HG03565 (cell line): ENCODE measurements at regions not wholly inside any gene's neighbourhood (a gene's known extent, or its start where the extent isn't known, plus 50 kb on each side); places are given as distances from the start of the nearest gene placed in this dataset.
"Not testable (repeated sequence)": the region's sequence is repeated elsewhere in the genome, so short reads cannot be mapped to it uniquely, and the experiment has no call there.

Experiments used
- ATAC-seq: cut with Tn5 transposase; IDR thresholded peaks from one replicate; pipeline ENCODE4 v1.9.1; 2021; ENCODE audit warnings: mild to moderate bottlenecking, moderate library complexity; ENCODE audit not compliant: unreplicated experiment

DNA sequence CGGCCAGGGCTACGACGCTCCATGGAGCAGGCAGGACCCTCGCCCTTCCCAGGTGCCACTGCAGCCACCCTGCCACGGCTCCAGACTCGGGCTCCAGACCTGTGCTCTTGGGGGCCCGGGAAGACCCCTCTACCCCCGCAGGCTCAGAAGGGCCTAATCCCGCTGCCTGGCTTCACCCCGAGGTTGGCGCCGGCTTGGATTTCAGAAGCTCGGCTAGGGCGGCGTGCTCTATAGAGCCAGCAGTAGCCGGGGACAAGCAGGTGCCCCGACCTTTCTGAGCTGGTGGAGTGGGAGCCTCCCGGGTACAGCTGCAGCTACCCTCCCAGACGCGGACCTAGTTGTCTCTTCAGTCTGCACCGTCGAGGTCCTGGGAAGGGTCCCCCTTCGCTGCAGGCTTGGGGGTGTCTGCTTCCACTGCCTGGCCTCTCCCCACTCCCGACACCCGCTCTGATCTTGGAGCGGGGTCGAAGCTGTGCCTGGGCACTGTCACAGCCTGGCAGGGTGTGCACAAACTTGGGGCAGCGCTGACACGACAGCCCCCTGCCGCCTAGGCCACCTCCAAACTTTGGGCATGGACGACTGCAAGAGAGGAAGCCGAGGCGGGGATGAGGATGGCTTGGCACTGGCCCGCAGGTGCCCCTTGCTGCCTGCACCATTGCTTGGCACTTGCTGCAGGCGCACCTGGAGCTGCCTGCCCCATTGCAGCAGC lies 1366.1 kb upstream of the CDH9 start:
- no peak for ATAC-seq

- no peak for ATAC-seq
These were observed 1365.5 kb upstream of the CDH9 start for GRCh38 chr5:28403846-28404245.

GRCh38 chr5:28402590-28403301 lies 1364.4 kb upstream of the CDH9 start:
- no peak for ATAC-seq

GRCh38 chr5:28400076-28400475 lies 1361.7 kb upstream of the CDH9 start:
- ATAC-seq, result no peak

- no peak for ATAC-seq
These were observed 1360.8 kb upstream of the CDH9 start for GRCh38 chr5:28399211-28399610.

DNA sequence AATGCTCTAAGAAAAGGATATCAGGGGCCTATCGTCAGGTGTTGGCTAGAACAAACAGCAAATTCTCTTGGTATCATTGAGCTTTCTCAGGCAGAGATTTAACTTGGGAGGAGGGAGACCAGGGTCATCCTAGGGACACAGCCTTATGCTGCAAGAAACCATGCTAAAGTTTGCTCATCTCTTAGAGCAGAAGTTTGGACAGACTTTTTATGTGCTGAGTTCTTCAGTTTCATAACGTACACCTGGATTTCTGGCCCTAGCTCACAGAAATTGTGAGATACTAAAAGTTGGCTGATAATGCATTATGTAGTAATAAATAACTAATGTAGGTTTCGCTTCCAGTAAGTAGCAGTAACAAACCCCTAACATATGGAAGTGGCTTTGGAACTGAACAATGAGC lies 1359.8 kb upstream of the CDH9 start:
- ATAC-seq, result no peak

- ATAC-seq, result no peak
These were observed 1359.1 kb upstream of the CDH9 start for GRCh38 chr5:28397502-28397941.

- no peak for ATAC-seq
These were observed 1352.9 kb upstream of the CDH9 start for GRCh38 chr5:28391277-28391676.

DNA sequence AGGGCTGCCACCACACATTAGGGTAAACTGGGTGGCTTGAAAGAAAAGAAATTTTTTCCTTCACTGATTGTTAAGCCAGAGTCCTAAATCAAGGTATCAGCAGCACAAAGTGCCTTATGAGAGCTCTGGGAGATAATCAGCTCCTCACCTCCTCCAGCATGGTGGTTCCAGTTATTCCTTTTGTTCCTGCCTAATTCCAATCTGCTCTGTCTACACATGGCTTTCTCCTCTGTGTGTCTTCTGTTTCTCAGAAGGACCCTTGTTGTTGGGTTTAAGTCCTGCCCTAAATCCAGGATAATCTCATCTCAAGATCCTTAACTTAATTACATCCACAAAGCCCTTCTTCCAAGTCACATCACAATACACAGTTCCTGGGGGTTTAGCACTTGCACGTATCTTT lies 1352.0 kb upstream of the CDH9 start:
- no peak for ATAC-seq

DNA sequence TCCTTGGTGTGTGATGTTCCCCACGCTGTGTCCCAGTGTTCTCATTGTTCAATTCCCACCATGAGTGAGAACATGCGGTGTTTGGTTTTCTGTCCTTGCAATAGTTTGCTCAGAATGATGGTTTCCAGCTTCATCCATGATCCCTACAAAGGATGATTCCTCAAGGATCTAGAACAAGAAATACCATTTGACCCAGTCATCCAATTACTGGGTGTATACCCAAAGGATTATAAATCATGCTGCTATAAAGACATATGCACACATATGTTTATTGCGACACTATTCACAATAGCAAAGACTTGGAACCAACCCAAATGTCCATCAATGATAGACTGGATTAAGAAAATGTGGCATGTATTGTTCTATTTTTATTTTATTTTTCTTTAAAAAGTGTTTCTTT lies 1351.3 kb upstream of the CDH9 start:
- ATAC-seq, result not testable (repeated sequence)

- ATAC-seq, result no peak
These were observed 1350.0 kb upstream of the CDH9 start for GRCh38 chr5:28388428-28388827.

DNA sequence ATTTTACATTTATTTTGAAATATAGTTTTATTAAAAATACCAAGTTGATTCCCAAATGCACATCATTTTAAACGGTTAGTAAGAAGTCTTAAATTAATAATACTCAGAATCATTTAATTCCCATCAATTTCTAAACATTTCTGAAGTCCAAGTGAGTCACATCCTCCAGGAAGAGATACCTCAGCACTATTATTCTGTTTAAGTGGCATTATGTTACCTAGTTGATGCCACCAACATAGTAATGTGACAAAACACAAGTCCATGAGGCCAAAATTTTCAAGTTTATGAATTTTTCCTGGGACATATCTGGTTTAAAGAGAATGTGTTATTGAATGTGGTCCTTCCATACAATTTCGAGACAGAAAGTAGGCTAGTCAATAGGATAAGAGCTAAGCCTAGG lies 1348.3 kb upstream of the CDH9 start:
- ATAC-seq, result no peak

DNA sequence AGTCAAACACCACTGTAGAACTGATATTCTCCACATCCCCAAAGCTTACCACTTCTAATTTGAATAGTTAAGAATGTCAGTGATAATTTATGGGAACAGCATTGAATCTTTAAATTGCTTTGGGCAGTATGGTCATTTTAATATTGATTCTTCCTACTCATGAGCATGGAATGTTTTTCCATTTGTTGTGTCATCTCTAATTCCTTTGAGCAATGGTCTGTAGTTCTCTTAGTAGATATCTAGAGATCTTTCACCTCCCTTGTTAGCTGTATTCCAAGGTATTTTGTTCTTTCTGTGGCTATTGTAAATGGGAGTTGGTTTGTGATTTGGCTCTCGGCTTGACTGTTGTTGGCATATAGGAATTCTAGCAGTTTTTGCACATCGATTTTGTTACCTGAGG lies 1341.8 kb upstream of the CDH9 start:
- no peak for ATAC-seq

- ATAC-seq, result no peak
These were observed 1336.1 kb upstream of the CDH9 start for GRCh38 chr5:28374492-28374967.

- ATAC-seq, result no peak
These were observed 1332.5 kb upstream of the CDH9 start for GRCh38 chr5:28370896-28371295.

GRCh38 chr5:28369418-28369817 lies 1331.0 kb upstream of the CDH9 start:
- no peak for ATAC-seq

DNA sequence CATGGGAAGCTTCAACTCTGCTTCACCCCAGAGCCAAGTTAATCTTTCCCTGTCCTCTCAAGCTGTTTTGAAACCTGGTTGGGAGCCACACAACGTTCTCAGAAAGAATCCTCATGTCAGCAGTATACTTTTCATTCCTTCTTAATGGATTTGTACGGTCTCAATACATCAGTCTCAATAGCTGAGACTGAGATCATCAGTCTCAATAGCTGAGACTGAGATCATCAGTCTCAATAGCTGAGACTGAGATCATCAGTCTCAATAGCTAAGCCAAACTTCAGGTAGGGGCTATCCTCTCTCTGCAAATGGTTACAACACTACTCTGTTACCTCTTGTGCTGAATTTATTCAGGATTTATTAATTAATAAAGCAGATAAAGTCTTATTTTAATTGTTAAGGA lies 1317.4 kb upstream of the CDH9 start:
- no peak for ATAC-seq

- ATAC-seq, result no peak
These were observed 1308.3 kb upstream of the CDH9 start for GRCh38 chr5:28346696-28347095.

DNA sequence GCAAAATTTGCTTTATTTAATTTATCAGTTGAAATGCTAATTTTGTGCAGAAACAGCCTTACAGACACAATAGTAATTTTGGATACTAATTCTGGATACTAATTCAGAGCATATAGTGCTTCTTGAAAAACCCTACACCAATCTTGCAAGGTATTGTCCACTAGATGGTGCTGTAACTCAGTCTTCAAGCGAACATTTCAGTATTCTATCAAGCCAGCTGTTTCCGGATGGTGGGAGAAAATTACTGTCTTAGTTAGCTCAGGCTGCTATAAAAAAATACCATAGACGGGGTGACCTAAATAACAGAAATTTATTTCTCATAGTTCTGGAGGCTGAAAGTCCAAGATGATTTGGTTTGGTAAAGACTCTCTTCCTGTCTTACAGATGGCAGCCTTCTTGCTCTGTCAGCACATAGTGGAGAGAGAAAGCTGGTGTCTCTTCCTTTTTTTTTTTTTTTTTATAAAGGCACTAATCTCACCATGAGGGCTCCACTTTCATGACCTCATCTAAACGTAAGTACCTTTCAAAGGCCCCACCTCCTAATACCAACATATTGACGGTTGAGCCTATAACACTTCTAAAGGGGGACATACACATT lies 1306.5 kb upstream of the CDH9 start:
- ATAC-seq, result peak; percentile 51

GRCh38 chr5:28329176-28329575 lies 1290.8 kb upstream of the CDH9 start:
- no peak for ATAC-seq

GRCh38 chr5:28328681-28329080 lies 1290.3 kb upstream of the CDH9 start:
- no peak for ATAC-seq

GRCh38 chr5:28324174-28324573 lies 1285.8 kb upstream of the CDH9 start:
- no peak for ATAC-seq
